ENCODE measurements at regions not wholly inside any gene's neighbourhood (a gene's known extent, or its start where the extent isn't known, plus 50 kb on each side); places are given as distances from the start of the nearest gene placed in this dataset.

DNA sequence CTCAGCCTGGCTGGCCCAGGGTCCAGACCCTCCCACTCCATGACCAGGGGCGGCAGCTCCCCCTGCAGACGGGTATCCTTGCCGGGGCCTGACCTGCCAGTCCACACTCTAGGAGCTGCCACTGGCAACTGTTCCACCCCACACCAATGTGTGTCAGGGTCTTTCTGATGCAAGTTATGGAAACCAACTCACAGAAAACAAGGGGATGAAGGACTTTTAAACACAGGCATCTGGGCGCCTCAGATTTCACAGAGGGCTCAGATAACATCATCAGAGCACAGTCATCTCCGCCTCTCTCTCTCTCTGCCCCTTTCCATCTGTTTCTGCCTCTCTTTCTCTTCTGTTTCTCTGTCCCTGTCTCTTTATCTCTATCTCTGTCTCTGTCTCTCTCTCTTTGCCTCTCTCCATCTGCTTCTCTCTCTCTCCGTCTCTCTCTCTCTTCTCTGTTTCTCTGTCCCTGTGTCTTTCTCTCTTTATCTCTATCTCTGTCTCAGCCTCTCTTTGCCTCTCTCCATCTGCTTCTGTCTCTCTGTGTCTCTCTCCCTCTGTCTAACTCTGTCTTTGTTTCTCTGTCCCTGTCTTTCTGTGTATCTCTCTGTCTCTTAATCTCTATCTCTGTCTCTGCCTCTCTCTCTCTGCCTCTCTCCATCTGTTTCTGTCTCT lies 67.4 kb upstream of the FBRSL1 start:
- TF ChIP-seq, protein P1, sequence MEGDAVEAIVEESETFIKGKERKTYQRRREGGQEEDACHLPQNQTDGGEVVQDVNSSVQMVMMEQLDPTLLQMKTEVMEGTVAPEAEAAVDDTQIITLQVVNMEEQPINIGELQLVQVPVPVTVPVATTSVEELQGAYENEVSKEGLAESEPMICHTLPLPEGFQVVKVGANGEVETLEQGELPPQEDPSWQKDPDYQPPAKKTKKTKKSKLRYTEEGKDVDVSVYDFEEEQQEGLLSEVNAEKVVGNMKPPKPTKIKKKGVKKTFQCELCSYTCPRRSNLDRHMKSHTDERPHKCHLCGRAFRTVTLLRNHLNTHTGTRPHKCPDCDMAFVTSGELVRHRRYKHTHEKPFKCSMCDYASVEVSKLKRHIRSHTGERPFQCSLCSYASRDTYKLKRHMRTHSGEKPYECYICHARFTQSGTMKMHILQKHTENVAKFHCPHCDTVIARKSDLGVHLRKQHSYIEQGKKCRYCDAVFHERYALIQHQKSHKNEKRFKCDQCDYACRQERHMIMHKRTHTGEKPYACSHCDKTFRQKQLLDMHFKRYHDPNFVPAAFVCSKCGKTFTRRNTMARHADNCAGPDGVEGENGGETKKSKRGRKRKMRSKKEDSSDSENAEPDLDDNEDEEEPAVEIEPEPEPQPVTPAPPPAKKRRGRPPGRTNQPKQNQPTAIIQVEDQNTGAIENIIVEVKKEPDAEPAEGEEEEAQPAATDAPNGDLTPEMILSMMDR (conservative IDR thresholded peaks at IDR 0.05; ENCODE audit: low read depth, low read length), result no peak
- TF ChIP-seq FOS (IDR thresholded peaks at IDR 0.05; ENCODE audit: low read depth, low read length), result no peak
- no peak for TF ChIP-seq MAFK (IDR thresholded peaks at IDR 0.05; ENCODE audit: low read depth, low read length)
- TF ChIP-seq POLR2A (IDR thresholded peaks at IDR 0.05; ENCODE audit: low read depth, low read length), result no peak
- no peak for TF ChIP-seq CEBPB (IDR thresholded peaks at IDR 0.05; ENCODE audit: low read depth, low read length)
- TF ChIP-seq RAD21 (IDR thresholded peaks at IDR 0.05; ENCODE audit: low read length), result no peak

All from IMR-90 (cell line).